ENCODE measurements at regions not wholly inside any gene's neighbourhood (a gene's known extent, or its start where the extent isn't known, plus 50 kb on each side); places are given as distances from the start of the nearest gene placed in this dataset.

DNA sequence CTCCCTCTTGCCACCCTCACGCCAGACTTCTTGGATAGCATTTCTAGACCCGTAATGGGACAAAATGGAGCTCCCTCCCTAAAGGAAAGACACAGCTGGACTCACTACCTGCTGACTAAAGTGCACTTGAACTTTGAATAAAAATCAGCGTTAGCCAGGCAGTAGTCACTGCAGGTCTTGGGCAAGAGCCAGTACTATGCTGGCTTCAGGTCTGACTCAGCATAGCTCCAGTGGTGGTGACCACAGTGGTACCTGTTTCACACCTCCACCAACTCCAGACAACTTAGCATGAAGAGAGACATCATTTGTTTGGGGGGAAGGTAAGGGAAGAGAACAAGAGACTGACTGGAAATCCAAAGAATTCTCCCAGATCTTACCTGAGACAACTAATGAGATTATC is 906.8 kb downstream of the GRIK2 start:
- in situ Hi-C loops (cut with HindIII; ENCODE audit: low pct_unique_long_range_greater_than_20kb, low sequenced_read_pairs), result no loop called here
- DNase-seq (ENCODE audit: low read depth), result no peak

DNA sequence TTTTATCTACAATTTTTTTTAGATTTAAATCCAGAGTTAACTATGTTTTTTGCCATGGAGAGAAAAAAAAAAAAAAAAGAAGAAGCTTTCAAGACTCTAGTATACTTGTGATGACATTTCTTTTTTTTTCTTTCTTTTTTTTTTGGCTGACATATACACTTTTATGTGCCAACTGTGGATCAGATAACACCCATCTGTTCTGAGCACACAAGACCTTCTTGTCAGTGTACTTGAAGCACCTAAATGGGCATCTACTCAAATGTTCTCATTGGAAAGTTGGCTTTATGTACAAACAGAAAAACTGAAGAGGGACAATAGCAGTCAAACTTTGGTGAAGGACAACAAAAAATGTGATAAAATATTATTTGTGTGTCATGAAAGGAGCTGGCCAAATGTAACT is 904.5 kb downstream of the GRIK2 start:
- in situ Hi-C loops (cut with HindIII; ENCODE audit: low pct_unique_long_range_greater_than_20kb, low sequenced_read_pairs), result no loop called here
- no peak for DNase-seq (ENCODE audit: low read depth)
